ENCODE measurements at regions not wholly inside any gene's neighbourhood (a gene's known extent, or its start where the extent isn't known, plus 50 kb on each side); places are given as distances from the start of the nearest gene placed in this dataset.

DNA sequence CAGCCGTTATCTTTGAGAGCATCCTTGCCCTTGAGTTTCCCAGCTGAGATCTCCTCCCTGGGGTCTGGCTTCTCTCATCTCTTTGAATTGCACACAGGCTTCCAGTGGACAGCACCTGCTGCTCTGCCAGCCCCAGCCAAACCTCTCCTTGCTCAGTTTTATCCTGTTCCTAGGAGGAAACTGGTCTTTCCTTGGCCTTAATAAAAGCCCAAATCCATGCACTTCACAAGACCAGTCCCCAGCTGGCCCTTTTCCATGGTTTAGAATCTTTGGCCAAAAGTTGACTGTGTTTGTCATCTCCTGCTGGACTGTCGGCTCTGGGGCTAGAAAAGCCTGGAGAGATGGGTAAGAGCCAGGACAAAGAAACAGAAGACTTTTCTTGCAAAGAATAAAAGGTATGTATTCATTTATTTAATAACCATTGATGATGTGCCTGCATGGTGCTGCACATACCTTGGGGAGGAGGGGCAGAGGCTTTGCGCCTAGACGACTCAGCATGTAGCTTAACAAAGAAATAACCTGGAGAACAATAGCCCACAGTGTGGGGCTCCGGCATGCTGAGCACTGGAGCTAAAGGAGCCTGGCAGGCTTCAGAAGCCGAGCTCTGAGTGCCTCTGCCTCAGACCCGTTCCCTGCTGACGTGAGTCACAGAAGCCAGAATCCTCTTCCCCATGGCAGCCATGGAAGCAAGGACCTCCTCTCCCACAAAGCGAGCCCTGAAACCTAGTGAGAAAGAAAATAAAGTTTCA, 319.3 kb upstream of the B3GAT1 start:
- no peaks in the 10 kb centered on the region; the same call in none of the 2 replicates for H3K36me3 Mint-ChIP-seq
- peaks cover 40% of the 10 kb centered on the region for H3K4me1 Mint-ChIP-seq
- H3K9me3 Mint-ChIP-seq: peaks cover 8% of the 10 kb centered on the region
- no peak for TF ChIP-seq NR1H2 (CRISPR knock-in tag; IDR thresholded peaks at IDR 0.05)
- TF ChIP-seq JAZF1 (CRISPR knock-in tag; IDR thresholded peaks at IDR 0.05): no peak
- 0 out of 2 replicates have a peak, but pooled peaks have one; percentile 26 for TF ChIP-seq ETV6 (CRISPR knock-in tag; IDR thresholded peaks at IDR 0.05)
- no peak for TF ChIP-seq ZNF416 (CRISPR knock-in tag; IDR thresholded peaks at IDR 0.05)
- TF ChIP-seq TP53 (CRISPR knock-in tag; IDR thresholded peaks at IDR 0.05): no peak
- TF ChIP-seq ZBTB21 (CRISPR knock-in tag; IDR thresholded peaks at IDR 0.05; ENCODE audit: borderline replicate concordance): no peak
- TF ChIP-seq CREM (CRISPR knock-in tag; IDR thresholded peaks at IDR 0.05): no peak
- peak; percentile 61; the same call in 1 of the 2 replicates for TF ChIP-seq ZNF423 (CRISPR knock-in tag; IDR thresholded peaks at IDR 0.05)
- TF ChIP-seq, protein P1, sequence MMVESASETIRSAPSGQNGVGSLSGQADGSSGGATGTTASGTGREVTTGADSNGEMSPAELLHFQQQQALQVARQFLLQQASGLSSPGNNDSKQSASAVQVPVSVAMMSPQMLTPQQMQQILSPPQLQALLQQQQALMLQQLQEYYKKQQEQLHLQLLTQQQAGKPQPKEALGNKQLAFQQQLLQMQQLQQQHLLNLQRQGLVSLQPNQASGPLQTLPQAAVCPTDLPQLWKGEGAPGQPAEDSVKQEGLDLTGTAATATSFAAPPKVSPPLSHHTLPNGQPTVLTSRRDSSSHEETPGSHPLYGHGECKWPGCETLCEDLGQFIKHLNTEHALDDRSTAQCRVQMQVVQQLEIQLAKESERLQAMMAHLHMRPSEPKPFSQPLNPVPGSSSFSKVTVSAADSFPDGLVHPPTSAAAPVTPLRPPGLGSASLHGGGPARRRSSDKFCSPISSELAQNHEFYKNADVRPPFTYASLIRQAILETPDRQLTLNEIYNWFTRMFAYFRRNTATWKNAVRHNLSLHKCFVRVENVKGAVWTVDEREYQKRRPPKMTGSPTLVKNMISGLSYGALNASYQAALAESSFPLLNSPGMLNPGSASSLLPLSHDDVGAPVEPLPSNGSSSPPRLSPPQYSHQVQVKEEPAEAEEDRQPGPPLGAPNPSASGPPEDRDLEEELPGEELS (CRISPR knock-in tag; IDR thresholded peaks at IDR 0.05): 0 out of 2 replicates have a peak, but pooled peaks have one; percentile 17
- TF ChIP-seq, protein P2, sequence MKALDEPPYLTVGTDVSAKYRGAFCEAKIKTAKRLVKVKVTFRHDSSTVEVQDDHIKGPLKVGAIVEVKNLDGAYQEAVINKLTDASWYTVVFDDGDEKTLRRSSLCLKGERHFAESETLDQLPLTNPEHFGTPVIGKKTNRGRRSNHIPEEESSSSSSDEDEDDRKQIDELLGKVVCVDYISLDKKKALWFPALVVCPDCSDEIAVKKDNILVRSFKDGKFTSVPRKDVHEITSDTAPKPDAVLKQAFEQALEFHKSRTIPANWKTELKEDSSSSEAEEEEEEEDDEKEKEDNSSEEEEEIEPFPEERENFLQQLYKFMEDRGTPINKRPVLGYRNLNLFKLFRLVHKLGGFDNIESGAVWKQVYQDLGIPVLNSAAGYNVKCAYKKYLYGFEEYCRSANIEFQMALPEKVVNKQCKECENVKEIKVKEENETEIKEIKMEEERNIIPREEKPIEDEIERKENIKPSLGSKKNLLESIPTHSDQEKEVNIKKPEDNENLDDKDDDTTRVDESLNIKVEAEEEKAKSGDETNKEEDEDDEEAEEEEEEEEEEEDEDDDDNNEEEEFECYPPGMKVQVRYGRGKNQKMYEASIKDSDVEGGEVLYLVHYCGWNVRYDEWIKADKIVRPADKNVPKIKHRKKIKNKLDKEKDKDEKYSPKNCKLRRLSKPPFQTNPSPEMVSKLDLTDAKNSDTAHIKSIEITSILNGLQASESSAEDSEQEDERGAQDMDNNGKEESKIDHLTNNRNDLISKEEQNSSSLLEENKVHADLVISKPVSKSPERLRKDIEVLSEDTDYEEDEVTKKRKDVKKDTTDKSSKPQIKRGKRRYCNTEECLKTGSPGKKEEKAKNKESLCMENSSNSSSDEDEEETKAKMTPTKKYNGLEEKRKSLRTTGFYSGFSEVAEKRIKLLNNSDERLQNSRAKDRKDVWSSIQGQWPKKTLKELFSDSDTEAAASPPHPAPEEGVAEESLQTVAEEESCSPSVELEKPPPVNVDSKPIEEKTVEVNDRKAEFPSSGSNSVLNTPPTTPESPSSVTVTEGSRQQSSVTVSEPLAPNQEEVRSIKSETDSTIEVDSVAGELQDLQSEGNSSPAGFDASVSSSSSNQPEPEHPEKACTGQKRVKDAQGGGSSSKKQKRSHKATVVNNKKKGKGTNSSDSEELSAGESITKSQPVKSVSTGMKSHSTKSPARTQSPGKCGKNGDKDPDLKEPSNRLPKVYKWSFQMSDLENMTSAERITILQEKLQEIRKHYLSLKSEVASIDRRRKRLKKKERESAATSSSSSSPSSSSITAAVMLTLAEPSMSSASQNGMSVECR (CRISPR knock-in tag; IDR thresholded peaks at IDR 0.05; ENCODE audit: borderline replicate concordance): no peak
- TF ChIP-seq, protein P3, sequence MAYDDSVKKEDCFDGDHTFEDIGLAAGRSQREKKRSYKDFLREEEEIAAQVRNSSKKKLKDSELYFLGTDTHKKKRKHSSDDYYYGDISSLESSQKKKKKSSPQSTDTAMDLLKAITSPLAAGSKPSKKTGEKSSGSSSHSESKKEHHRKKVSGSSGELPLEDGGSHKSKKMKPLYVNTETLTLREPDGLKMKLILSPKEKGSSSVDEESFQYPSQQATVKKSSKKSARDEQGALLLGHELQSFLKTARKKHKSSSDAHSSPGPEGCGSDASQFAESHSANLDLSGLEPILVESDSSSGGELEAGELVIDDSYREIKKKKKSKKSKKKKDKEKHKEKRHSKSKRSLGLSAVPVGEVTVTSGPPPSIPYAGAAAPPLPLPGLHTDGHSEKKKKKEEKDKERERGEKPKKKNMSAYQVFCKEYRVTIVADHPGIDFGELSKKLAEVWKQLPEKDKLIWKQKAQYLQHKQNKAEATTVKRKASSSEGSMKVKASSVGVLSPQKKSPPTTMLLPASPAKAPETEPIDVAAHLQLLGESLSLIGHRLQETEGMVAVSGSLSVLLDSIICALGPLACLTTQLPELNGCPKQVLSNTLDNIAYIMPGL (CRISPR knock-in tag; IDR thresholded peaks at IDR 0.05): no peak
- TF ChIP-seq ELF4 (CRISPR knock-in tag; IDR thresholded peaks at IDR 0.05; ENCODE audit: low read depth): no peak
- TF ChIP-seq, protein P4, sequence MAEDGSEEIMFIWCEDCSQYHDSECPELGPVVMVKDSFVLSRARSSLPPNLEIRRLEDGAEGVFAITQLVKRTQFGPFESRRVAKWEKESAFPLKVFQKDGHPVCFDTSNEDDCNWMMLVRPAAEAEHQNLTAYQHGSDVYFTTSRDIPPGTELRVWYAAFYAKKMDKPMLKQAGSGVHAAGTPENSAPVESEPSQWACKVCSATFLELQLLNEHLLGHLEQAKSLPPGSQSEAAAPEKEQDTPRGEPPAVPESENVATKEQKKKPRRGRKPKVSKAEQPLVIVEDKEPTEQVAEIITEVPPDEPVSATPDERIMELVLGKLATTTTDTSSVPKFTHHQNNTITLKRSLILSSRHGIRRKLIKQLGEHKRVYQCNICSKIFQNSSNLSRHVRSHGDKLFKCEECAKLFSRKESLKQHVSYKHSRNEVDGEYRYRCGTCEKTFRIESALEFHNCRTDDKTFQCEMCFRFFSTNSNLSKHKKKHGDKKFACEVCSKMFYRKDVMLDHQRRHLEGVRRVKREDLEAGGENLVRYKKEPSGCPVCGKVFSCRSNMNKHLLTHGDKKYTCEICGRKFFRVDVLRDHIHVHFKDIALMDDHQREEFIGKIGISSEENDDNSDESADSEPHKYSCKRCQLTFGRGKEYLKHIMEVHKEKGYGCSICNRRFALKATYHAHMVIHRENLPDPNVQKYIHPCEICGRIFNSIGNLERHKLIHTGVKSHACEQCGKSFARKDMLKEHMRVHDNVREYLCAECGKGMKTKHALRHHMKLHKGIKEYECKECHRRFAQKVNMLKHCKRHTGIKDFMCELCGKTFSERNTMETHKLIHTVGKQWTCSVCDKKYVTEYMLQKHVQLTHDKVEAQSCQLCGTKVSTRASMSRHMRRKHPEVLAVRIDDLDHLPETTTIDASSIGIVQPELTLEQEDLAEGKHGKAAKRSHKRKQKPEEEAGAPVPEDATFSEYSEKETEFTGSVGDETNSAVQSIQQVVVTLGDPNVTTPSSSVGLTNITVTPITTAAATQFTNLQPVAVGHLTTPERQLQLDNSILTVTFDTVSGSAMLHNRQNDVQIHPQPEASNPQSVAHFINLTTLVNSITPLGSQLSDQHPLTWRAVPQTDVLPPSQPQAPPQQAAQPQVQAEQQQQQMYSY (CRISPR knock-in tag; IDR thresholded peaks at IDR 0.05): no peak
- H3K27ac Mint-ChIP-seq: no peak overlapping the region
- CTCF ChIA-PET: interaction anchor here (1.2 to 2.3 kb wide), 4 partner anchors 18 to 137 kb away, joined by 3 to 11 read pairs (median 4); no protein-coding TSS in a partner anchor
- peak; percentile 93 for ATAC-seq
- H3K27me3 Mint-ChIP-seq (ENCODE audit: low read depth): peaks cover 16% of the 10 kb centered on the region
- POLR2A ChIA-PET: no interaction called here
- H3K4me3 Mint-ChIP-seq: no peak overlapping the region
- DNase-seq (ENCODE audit: low spot score): peak; percentile 50

All from WTC11 (cell line).